ENCODE measurements at regions not wholly inside any gene's neighbourhood (a gene's known extent, or its start where the extent isn't known, plus 50 kb on each side); places are given as distances from the start of the nearest gene placed in this dataset.

GRCh38 chr10:24793648-24794379, 70.1 kb upstream of the ARHGAP21 start:
- no peak overlapping the region for H3K27ac ChIP-seq
- 78 to 82% methylated on average over 5 of the region's 5 CpGs for WGBS, 2 donors
- H3K36me3 ChIP-seq: no peaks in the 10 kb centered on the region
- DNase-seq (no peak), ATAC-seq (ENCODE audit: low FRiP score in 2 of 2) (no peak)
- H3K4me3 ChIP-seq: no peak overlapping the region
- TF ChIP-seq POLR2A (IDR thresholded peaks at IDR 0.05): no peak
- TF ChIP-seq, protein P1, sequence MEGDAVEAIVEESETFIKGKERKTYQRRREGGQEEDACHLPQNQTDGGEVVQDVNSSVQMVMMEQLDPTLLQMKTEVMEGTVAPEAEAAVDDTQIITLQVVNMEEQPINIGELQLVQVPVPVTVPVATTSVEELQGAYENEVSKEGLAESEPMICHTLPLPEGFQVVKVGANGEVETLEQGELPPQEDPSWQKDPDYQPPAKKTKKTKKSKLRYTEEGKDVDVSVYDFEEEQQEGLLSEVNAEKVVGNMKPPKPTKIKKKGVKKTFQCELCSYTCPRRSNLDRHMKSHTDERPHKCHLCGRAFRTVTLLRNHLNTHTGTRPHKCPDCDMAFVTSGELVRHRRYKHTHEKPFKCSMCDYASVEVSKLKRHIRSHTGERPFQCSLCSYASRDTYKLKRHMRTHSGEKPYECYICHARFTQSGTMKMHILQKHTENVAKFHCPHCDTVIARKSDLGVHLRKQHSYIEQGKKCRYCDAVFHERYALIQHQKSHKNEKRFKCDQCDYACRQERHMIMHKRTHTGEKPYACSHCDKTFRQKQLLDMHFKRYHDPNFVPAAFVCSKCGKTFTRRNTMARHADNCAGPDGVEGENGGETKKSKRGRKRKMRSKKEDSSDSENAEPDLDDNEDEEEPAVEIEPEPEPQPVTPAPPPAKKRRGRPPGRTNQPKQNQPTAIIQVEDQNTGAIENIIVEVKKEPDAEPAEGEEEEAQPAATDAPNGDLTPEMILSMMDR (IDR thresholded peaks at IDR 0.05): no peak
- TF ChIP-seq POLR2AphosphoS5 (IDR thresholded peaks at IDR 0.05): no peak
- TF ChIP-seq EP300 (IDR thresholded peaks at IDR 0.05): no peak
- H3K4me1 ChIP-seq: no peaks in the 10 kb centered on the region
- no peaks in the 10 kb centered on the region for H3K27me3 ChIP-seq
- no peaks in the 10 kb centered on the region for H3K9me3 ChIP-seq

DNA sequence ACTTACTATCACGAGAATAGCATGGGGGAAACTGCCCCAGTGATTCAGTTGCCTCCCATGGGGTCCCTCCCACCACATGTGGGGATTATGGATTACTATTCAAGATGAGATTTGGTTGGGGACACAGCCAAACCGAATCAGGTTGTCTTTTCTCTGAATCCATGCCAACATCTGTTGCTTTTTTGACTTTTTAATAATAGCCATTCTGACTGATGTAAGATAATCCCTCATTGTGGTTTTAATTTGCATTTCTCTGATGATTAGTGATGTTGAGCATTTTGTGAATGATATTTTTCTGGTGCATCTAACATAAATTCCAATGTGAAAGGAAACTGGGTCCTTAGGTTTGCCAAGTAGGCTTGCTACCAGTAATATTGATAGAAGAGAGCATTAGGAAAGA, 69.0 kb upstream of the ARHGAP21 start:
- TF ChIP-seq POLR2AphosphoS5 (IDR thresholded peaks at IDR 0.05) (no peak), POLR2A (IDR thresholded peaks at IDR 0.05) (no peak), EP300 (IDR thresholded peaks at IDR 0.05) (no peak)
- TF ChIP-seq, protein P1 (IDR thresholded peaks at IDR 0.05): no peak
- no peaks in the 10 kb centered on the region for H3K36me3 ChIP-seq
- WGBS, 2 donors: 85% methylated on average over 2 of the region's 2 CpGs
- H3K27me3 ChIP-seq: no peaks in the 10 kb centered on the region
- no peaks in the 10 kb centered on the region for H3K9me3 ChIP-seq
- ATAC-seq (ENCODE audit: low FRiP score in 2 of 2): no peak
- H3K4me3 ChIP-seq: no peak overlapping the region
- H3K27ac ChIP-seq: no peak overlapping the region
- no peak for DNase-seq
- no peaks in the 10 kb centered on the region for H3K4me1 ChIP-seq

DNA sequence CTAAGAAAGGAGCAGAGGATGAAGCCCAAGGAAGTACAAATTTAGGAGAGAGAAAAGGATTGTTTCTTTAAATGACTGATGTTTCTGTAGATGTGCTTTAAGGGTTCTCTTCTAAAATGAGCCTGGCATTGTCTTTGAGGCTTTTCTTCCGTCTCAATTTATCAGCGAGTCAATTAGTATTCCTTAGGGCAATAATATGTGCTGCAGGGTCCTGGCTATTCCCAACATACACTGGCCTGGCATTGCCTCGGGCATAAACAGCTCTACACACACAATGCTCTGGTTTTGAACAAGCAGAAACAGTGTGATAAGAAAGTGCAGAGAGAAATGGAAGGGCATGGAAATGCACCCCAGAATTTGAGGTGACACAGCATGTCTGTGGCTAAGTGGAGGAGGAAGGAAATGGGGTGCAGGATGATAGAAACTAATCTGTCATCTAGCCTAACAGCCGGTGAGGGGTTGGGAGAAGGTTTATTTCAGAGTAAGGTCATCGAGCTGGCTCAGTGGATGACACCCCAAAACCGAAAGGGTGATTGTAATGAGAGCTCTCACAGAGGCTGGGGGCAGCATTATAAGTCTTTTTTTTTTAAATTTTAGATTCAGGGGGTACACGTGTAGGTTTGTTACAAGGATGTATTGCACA, 67.5 kb upstream of the ARHGAP21 start:
- Histone ChIP-seq H3K36me3 (no peaks in the 10 kb centered on the region), H3K9me3 (no peaks in the 10 kb centered on the region), H3K27me3 (no peaks in the 10 kb centered on the region), H3K27ac (no peak overlapping the region), H3K4me3 (no peak overlapping the region), H3K4me1 (no peaks in the 10 kb centered on the region)
- no peak for DNase-seq
- ATAC-seq (ENCODE audit: low FRiP score in 2 of 2): no peak
- TF ChIP-seq POLR2AphosphoS5 (IDR thresholded peaks at IDR 0.05) (no peak), EP300 (IDR thresholded peaks at IDR 0.05) (no peak), POLR2A (IDR thresholded peaks at IDR 0.05) (no peak)
- TF ChIP-seq, protein P1 (IDR thresholded peaks at IDR 0.05): no peak
- WGBS, 2 donors: 70 to 72% methylated on average over 7 of the region's 7 CpGs

DNA sequence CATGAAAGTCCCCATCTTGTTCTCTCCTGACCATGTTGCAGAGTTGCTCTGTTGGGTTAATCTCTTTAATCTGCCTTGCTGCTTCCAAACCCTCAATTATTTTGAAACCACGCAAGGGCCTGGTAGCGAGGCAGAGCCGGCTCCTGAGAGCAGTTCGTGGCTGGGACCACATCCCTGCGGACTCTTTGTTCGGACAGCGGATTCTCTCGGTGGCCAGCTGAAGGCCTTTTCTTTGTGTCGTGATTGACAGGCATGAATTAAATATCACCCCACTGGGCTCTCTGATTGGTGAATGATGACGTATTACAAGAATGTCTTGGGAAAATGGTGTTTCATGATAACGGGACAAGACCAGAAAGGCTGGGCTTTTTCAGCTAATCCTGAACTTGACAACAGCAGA, 66.9 kb upstream of the ARHGAP21 start:
- no peaks in the 10 kb centered on the region for H3K4me1 ChIP-seq
- no peak for ATAC-seq (ENCODE audit: low FRiP score in 2 of 2)
- no peak overlapping the region for H3K4me3 ChIP-seq
- TF ChIP-seq POLR2A (IDR thresholded peaks at IDR 0.05) (no peak), EP300 (IDR thresholded peaks at IDR 0.05) (no peak), POLR2AphosphoS5 (IDR thresholded peaks at IDR 0.05) (no peak)
- TF ChIP-seq, protein P1 (IDR thresholded peaks at IDR 0.05): no peak
- no peaks in the 10 kb centered on the region for H3K9me3 ChIP-seq
- H3K36me3 ChIP-seq: no peaks in the 10 kb centered on the region
- no peak overlapping the region for H3K27ac ChIP-seq
- H3K27me3 ChIP-seq: no peaks in the 10 kb centered on the region
- DNase-seq: no peak
- WGBS, 2 donors: 93% methylated on average over 11 of the region's 11 CpGs

DNA sequence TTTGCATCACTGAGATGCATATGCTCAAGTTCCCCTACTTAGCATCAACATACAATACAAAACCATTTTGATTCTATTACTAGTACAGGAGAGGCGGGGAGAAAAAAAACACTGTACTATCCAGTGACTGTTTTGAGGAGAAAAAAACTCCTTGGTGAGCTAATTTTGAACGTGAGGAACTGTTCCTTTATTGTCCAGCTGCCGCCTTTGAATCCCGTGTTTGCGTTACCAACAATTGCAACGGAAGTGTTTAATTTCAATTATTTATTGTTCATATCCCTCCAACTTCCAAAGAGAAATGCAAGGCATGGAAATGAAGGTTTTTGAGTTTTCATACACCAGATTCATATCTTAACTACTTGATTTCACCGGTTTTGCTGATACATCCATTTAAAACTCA, 66.4 kb upstream of the ARHGAP21 start:
- 70 to 75% methylated on average over 7 of the region's 7 CpGs for WGBS, 2 donors
- no peak overlapping the region for H3K4me3 ChIP-seq

More for the DNA sequence above, 66.4 kb upstream of the ARHGAP21 start:
- ATAC-seq (ENCODE audit: low FRiP score in 2 of 2) (no peak), DNase-seq (no peak)
- no peaks in the 10 kb centered on the region for H3K36me3 ChIP-seq
- H3K27me3 ChIP-seq: no peaks in the 10 kb centered on the region
- TF ChIP-seq POLR2A (IDR thresholded peaks at IDR 0.05): no peak
- H3K4me1 ChIP-seq: no peaks in the 10 kb centered on the region
- H3K9me3 ChIP-seq: no peaks in the 10 kb centered on the region
- H3K27ac ChIP-seq: no peak overlapping the region
